ENCODE measurements at regions not wholly inside any gene's neighbourhood (a gene's known extent, or its start where the extent isn't known, plus 50 kb on each side); places are given as distances from the start of the nearest gene placed in this dataset.

- TF ChIP-seq AFF4 (CRISPR knock-in tag; IDR thresholded peaks at IDR 0.05; ENCODE audit: borderline replicate concordance) (no peak), GTF2I (CRISPR knock-in tag; conservative IDR thresholded peaks at IDR 0.05) (no peak), NR2C2 (CRISPR knock-in tag; IDR thresholded peaks at IDR 0.05) (no peak), ZNF263 (CRISPR knock-in tag; IDR thresholded peaks at IDR 0.05; ENCODE audit: low read depth) (no peak), TEAD4 (CRISPR knock-in tag; IDR thresholded peaks at IDR 0.05) (no peak), GRHL2 (CRISPR knock-in tag; IDR thresholded peaks at IDR 0.05; ENCODE audit: insufficient replicate concordance, severe bottlenecking) (no peak), FOXJ3 (CRISPR knock-in tag; IDR thresholded peaks at IDR 0.05; ENCODE audit: borderline replicate concordance) (no peak), NR1H2 (CRISPR knock-in tag; IDR thresholded peaks at IDR 0.05) (no peak), MYBL2 (CRISPR knock-in tag; IDR thresholded peaks at IDR 0.05) (no peak), FOXP1 (CRISPR knock-in tag; IDR thresholded peaks at IDR 0.05; ENCODE audit: borderline replicate concordance) (no peak), SP1 (CRISPR knock-in tag; conservative IDR thresholded peaks at IDR 0.05) (no peak), ZMAT4 (CRISPR knock-in tag; IDR thresholded peaks at IDR 0.05) (no peak), IRF2 (CRISPR knock-in tag; IDR thresholded peaks at IDR 0.05; ENCODE audit: borderline replicate concordance, low read depth) (no peak)
- TF ChIP-seq, protein P1, sequence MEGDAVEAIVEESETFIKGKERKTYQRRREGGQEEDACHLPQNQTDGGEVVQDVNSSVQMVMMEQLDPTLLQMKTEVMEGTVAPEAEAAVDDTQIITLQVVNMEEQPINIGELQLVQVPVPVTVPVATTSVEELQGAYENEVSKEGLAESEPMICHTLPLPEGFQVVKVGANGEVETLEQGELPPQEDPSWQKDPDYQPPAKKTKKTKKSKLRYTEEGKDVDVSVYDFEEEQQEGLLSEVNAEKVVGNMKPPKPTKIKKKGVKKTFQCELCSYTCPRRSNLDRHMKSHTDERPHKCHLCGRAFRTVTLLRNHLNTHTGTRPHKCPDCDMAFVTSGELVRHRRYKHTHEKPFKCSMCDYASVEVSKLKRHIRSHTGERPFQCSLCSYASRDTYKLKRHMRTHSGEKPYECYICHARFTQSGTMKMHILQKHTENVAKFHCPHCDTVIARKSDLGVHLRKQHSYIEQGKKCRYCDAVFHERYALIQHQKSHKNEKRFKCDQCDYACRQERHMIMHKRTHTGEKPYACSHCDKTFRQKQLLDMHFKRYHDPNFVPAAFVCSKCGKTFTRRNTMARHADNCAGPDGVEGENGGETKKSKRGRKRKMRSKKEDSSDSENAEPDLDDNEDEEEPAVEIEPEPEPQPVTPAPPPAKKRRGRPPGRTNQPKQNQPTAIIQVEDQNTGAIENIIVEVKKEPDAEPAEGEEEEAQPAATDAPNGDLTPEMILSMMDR (IDR thresholded peaks at IDR 0.05) = no peak
- TF ChIP-seq, protein P2, sequence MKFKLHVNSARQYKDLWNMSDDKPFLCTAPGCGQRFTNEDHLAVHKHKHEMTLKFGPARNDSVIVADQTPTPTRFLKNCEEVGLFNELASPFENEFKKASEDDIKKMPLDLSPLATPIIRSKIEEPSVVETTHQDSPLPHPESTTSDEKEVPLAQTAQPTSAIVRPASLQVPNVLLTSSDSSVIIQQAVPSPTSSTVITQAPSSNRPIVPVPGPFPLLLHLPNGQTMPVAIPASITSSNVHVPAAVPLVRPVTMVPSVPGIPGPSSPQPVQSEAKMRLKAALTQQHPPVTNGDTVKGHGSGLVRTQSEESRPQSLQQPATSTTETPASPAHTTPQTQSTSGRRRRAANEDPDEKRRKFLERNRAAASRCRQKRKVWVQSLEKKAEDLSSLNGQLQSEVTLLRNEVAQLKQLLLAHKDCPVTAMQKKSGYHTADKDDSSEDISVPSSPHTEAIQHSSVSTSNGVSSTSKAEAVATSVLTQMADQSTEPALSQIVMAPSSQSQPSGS (CRISPR knock-in tag; IDR thresholded peaks at IDR 0.05; ENCODE audit: borderline replicate concordance, low read depth) = no peak
These were observed 740.1 kb upstream of the LINC00305 start (continued) for GRCh38 chr18:64888956-64889355.

DNA sequence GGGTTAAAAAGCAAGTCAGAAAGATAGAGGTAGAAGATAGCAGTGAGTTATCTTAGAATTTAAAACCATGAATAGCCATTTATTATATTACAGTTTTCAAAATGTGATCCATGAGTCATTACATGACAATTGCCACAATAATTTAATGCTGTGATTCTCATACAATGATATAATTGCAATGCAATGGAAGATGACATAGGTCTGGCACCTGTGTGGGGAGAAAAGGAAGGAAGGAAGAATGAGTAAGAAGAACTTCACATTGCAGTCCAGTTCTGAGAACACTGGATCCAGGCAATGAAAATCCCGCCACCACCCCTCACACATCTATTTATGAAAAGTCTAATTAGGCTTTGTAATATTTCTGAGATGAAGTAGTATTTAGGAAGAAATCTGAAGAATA is 738.1 kb upstream of the LINC00305 start:
- ChIA-PET POLR2A (no interaction called here), CTCF (no interaction called here)
- TF ChIP-seq NFE2L1 (CRISPR knock-in tag; IDR thresholded peaks at IDR 0.05) = no peak
- TF ChIP-seq, protein P3, sequence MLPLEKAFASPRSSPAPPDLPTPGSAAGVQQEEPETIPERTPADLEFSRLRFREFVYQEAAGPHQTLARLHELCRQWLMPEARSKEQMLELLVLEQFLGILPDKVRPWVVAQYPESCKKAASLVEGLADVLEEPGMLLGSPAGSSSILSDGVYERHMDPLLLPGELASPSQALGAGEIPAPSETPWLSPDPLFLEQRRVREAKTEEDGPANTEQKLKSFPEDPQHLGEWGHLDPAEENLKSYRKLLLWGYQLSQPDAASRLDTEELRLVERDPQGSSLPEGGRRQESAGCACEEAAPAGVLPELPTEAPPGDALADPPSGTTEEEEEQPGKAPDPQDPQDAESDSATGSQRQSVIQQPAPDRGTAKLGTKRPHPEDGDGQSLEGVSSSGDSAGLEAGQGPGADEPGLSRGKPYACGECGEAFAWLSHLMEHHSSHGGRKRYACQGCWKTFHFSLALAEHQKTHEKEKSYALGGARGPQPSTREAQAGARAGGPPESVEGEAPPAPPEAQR (CRISPR knock-in tag; IDR thresholded peaks at IDR 0.05) = no peak
- TF ChIP-seq JUN (CRISPR knock-in tag; IDR thresholded peaks at IDR 0.05) = no peak
- TF ChIP-seq E2F1 (CRISPR knock-in tag; IDR thresholded peaks at IDR 0.05) = no peak
- no peak for TF ChIP-seq FOXJ3 (CRISPR knock-in tag; IDR thresholded peaks at IDR 0.05; ENCODE audit: borderline replicate concordance)
- TF ChIP-seq, protein P2 (CRISPR knock-in tag; IDR thresholded peaks at IDR 0.05; ENCODE audit: borderline replicate concordance, low read depth) = no peak
- no peak for TF ChIP-seq ZNF121 (CRISPR knock-in tag; IDR thresholded peaks at IDR 0.05)
- no peak for ATAC-seq
- Mint-ChIP-seq H3K4me1 (no peaks in the 10 kb centered on the region), H3K27ac (no peak overlapping the region), H3K9me3 (peaks cover 4% of the 10 kb centered on the region), H3K27me3 (ENCODE audit: low read depth) (no peaks in the 10 kb centered on the region), H3K36me3 (peaks cover under 1% of the 10 kb centered on the region; the same call in 1 of the 2 replicates), H3K4me3 (no peak overlapping the region)
- no peak for DNase-seq (ENCODE audit: low spot score)
